ENCODE measurements at regions not wholly inside any gene's neighbourhood (a gene's known extent, or its start where the extent isn't known, plus 50 kb on each side); places are given as distances from the start of the nearest gene placed in this dataset.

DNA sequence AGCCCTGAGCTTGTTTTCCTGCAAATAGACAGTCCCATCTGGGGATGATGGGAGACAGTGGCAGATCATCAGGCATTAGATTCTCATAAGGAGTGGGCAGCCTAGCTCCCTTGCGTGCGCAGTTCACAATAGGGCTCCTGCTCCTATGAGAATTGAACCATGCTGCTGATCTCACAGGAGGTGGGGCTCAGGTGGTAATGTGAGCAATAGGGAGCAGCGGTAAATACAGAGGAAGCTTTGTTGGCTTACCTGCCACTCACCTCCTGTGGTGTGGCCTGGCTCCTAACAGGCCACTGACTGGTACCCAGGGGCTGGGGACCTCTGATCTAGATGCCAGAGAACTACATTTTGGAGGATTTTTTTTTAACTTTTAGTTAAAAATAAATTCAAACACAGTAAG lies 434.8 kb upstream of the MKI67 start:
- TF ChIP-seq, protein P1, sequence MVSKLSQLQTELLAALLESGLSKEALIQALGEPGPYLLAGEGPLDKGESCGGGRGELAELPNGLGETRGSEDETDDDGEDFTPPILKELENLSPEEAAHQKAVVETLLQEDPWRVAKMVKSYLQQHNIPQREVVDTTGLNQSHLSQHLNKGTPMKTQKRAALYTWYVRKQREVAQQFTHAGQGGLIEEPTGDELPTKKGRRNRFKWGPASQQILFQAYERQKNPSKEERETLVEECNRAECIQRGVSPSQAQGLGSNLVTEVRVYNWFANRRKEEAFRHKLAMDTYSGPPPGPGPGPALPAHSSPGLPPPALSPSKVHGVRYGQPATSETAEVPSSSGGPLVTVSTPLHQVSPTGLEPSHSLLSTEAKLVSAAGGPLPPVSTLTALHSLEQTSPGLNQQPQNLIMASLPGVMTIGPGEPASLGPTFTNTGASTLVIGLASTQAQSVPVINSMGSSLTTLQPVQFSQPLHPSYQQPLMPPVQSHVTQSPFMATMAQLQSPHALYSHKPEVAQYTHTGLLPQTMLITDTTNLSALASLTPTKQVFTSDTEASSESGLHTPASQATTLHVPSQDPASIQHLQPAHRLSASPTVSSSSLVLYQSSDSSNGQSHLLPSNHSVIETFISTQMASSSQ (IDR thresholded peaks at IDR 0.05; ENCODE audit: low read depth), result no peak
- TF ChIP-seq, protein P1 (CRISPR knock-in tag; IDR thresholded peaks at IDR 0.05; ENCODE audit: borderline replicate concordance), result no peak
- TF ChIP-seq AHR (CRISPR knock-in tag; IDR thresholded peaks at IDR 0.05) (no peak), ZNF850 (CRISPR knock-in tag; conservative IDR thresholded peaks at IDR 0.05) (no peak), MYC (CRISPR knock-in tag; IDR thresholded peaks at IDR 0.05; ENCODE audit: borderline replicate concordance) (no peak), FOXP1 (IDR thresholded peaks at IDR 0.05) (no peak), FOXP1 (CRISPR knock-in tag; IDR thresholded peaks at IDR 0.05) (no peak)
- TF ChIP-seq, protein P2, sequence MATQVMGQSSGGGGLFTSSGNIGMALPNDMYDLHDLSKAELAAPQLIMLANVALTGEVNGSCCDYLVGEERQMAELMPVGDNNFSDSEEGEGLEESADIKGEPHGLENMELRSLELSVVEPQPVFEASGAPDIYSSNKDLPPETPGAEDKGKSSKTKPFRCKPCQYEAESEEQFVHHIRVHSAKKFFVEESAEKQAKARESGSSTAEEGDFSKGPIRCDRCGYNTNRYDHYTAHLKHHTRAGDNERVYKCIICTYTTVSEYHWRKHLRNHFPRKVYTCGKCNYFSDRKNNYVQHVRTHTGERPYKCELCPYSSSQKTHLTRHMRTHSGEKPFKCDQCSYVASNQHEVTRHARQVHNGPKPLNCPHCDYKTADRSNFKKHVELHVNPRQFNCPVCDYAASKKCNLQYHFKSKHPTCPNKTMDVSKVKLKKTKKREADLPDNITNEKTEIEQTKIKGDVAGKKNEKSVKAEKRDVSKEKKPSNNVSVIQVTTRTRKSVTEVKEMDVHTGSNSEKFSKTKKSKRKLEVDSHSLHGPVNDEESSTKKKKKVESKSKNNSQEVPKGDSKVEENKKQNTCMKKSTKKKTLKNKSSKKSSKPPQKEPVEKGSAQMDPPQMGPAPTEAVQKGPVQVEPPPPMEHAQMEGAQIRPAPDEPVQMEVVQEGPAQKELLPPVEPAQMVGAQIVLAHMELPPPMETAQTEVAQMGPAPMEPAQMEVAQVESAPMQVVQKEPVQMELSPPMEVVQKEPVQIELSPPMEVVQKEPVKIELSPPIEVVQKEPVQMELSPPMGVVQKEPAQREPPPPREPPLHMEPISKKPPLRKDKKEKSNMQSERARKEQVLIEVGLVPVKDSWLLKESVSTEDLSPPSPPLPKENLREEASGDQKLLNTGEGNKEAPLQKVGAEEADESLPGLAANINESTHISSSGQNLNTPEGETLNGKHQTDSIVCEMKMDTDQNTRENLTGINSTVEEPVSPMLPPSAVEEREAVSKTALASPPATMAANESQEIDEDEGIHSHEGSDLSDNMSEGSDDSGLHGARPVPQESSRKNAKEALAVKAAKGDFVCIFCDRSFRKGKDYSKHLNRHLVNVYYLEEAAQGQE (IDR thresholded peaks at IDR 0.05; ENCODE audit: borderline replicate concordance in 1 of 2, low read depth in 1 of 2, low read length in 2 of 2), result no peak

Measured in HepG2 (cell line).